ENCODE measurements at regions not wholly inside any gene's neighbourhood (a gene's known extent, or its start where the extent isn't known, plus 50 kb on each side); places are given as distances from the start of the nearest gene placed in this dataset.
"Not testable (repeated sequence)": the region's sequence is repeated elsewhere in the genome, so short reads cannot be mapped to it uniquely, and the experiment has no call there.

GRCh38 chr3:181488536-181488935 lies 223.2 kb upstream of the SOX2 start:
- Histone ChIP-seq H3K9me3 (ENCODE audit: control insufficient read depth in 5 of 5, low read length in 5 of 5) (no peaks in the 10 kb centered on the region), H3K4me3 (ENCODE audit: low read depth in 1 of 5, low read length in 5 of 5) (no peak overlapping the region), H3K9ac (ENCODE audit: low read length in 5 of 5) (no peak overlapping the region), H3K27ac (ENCODE audit: low read depth, low read length) (no peak overlapping the region), H3K36me3 (ENCODE audit: control insufficient read depth in 5 of 5, insufficient read depth in 5 of 5, low read length in 5 of 5) (no peaks in the 10 kb centered on the region), H3K4me1 (ENCODE audit: control insufficient read depth in 5 of 5, insufficient read depth in 5 of 5, low read length in 5 of 5) (peaks cover 0 to 9% (median 5%) of the 10 kb centered on the region in 5 donors), H3K27me3 (ENCODE audit: control insufficient read depth in 5 of 5, insufficient read depth in 4 of 5, low read length in 5 of 5) (no peaks in the 10 kb centered on the region)

DNA sequence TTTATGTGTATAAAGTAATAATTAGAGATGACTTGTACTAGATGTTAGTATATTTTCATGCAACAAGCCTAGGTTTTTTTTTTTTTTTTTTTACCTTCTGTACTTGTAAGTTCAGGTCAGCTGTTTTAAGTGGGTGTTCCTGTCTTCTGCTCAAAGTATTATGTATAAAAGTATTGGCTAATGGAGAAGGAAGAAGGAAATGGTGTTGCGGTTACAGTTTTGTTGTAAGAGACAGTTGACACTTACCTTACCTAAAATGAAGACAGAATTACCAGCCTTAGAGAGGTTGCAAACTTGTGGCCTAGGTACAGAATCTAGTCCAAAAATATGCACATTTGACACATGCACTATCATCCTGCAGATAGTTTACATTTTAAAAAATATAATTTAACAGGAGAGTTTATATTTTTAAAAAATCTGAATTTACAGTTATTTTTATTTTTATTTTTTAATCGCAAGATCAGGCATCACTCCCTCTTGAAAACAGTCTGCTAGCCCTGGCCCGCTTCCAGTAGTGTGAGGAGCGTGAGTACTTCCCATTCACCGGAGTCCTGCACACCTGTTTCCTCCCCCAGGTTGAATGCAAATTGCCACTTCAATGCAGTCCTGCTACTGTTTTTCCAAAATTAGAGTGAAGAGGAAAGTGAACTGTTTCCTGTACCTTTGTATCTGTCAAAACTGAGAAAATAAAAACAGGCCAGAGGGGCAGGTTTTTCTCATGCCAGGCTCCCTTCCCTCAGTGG lies 224.3 kb upstream of the SOX2 start:
- Histone ChIP-seq H3K9me3 (ENCODE audit: control insufficient read depth in 5 of 5, low read length in 5 of 5) (no peaks in the 10 kb centered on the region), H3K27me3 (ENCODE audit: control insufficient read depth in 5 of 5, insufficient read depth in 4 of 5, low read length in 5 of 5) (no peaks in the 10 kb centered on the region), H3K27ac (ENCODE audit: low read depth, low read length) (no peak overlapping the region), H3K4me1 (ENCODE audit: control insufficient read depth in 5 of 5, insufficient read depth in 5 of 5, low read length in 5 of 5) (peaks cover 0 to 9% (median 5%) of the 10 kb centered on the region in 5 donors), H3K9ac (ENCODE audit: low read length in 5 of 5) (no peak overlapping the region), H3K36me3 (ENCODE audit: control insufficient read depth in 5 of 5, insufficient read depth in 5 of 5, low read length in 5 of 5) (no peaks in the 10 kb centered on the region), H3K4me3 (ENCODE audit: low read depth in 1 of 5, low read length in 5 of 5) (no peak overlapping the region)

DNA sequence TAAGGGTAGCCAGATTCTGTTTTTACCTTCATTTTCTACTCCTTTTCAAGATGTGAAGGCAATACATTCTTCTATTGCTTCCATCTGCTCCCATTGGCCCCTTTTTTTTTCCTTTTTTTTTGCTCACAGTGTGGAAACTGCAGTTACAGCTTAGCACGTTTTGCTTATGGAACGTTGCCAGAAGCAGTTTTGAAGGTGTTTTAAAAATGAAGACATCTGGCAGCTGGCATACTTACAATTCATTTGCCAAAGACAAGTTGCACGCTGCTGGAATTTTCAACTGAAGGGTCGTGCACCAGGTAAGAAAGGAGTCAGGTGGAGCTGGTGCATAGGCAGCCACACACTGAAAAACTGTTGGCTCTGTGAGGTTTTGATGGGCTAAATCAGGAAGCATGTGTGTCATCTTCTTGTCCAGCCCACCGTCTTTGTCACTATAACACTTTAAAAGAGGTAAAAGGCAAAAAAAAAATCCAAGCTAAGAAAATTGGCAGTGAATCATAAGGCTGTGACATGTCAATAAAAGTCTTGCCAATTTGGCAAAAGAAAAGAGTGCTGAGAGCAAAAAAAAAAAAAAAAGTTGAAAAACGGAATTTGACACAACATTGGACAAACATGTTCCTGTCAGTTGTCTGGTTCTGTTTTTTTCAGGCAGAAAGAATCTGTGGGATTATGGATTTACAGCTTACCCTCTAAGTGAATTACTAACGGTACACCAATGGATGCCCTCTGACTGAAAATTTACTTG lies 225.4 kb upstream of the SOX2 start:
- H3K9me3 ChIP-seq (ENCODE audit: control insufficient read depth in 5 of 5, low read length in 5 of 5), result no peaks in the 10 kb centered on the region
- H3K36me3 ChIP-seq (ENCODE audit: control insufficient read depth in 5 of 5, insufficient read depth in 5 of 5, low read length in 5 of 5), result no peaks in the 10 kb centered on the region
- H3K27ac ChIP-seq (ENCODE audit: low read depth, low read length), result no peak overlapping the region
- no peak overlapping the region for H3K9ac ChIP-seq (ENCODE audit: low read length in 5 of 5)
- H3K4me1 ChIP-seq (ENCODE audit: control insufficient read depth in 5 of 5, insufficient read depth in 5 of 5, low read length in 5 of 5), result peaks cover 0 to 9% (median 5%) of the 10 kb centered on the region in 5 donors
- no peak overlapping the region for H3K4me3 ChIP-seq (ENCODE audit: low read depth in 1 of 5, low read length in 5 of 5)
- H3K27me3 ChIP-seq (ENCODE audit: control insufficient read depth in 5 of 5, insufficient read depth in 4 of 5, low read length in 5 of 5), result no peaks in the 10 kb centered on the region

DNA sequence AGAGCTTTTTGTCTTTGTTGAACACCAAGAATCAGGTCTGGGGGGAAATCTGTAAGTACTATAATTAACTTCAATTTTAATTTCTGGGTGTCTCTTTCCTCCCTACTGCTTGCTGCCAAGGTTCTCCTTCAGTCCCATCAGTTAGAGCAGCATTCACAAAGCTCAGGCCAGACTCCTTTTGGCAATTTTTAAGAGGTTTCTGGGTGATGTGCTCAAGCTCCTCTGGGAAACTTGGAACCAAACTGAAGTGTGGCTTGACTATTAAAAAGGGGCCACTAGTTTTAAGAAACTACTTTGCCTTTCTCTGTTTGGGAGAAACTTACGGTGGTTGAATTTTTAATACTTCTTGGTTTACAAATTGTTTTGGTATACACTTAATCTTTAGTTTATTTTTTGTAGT lies 227.7 kb upstream of the SOX2 start:
- no peaks in the 10 kb centered on the region for H3K36me3 ChIP-seq (ENCODE audit: control insufficient read depth in 5 of 5, insufficient read depth in 5 of 5, low read length in 5 of 5)
- H3K9me3 ChIP-seq (ENCODE audit: control insufficient read depth in 5 of 5, low read length in 5 of 5), result no peaks in the 10 kb centered on the region
- H3K27ac ChIP-seq (ENCODE audit: low read depth, low read length), result no peak overlapping the region
- H3K4me3 ChIP-seq (ENCODE audit: low read depth in 1 of 5, low read length in 5 of 5), result no peak overlapping the region
- no peak overlapping the region for H3K9ac ChIP-seq (ENCODE audit: low read length in 5 of 5)
- peaks cover 0 to 9% (median 5%) of the 10 kb centered on the region in 5 donors for H3K4me1 ChIP-seq (ENCODE audit: control insufficient read depth in 5 of 5, insufficient read depth in 5 of 5, low read length in 5 of 5)
- no peaks in the 10 kb centered on the region for H3K27me3 ChIP-seq (ENCODE audit: control insufficient read depth in 5 of 5, insufficient read depth in 4 of 5, low read length in 5 of 5)

DNA sequence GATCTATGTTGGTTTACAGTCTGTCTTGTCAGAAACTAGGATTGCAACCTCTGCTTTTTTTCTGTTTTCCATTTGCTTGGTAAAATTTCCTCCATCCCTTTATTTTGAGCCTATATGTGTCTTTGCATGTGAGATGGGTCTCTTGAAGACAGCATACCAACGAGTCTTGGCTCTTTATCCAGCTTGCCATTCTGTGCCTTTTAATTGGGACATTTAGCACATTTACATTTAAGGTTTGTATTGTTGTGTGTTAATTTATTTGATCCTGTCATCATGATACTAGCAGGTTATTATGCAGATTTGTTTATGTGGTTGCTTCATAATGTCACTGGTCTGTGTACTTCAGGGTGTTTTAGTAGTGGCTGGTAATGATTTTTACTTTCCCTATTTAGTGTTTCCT lies 236.6 kb upstream of the SOX2 start:
- not testable (repeated sequence) for H3K27ac ChIP-seq (ENCODE audit: low read depth, low read length); H3K4me3 ChIP-seq (ENCODE audit: low read depth in 1 of 5, low read length in 5 of 5)
- peaks cover 0 to 36% (median 16%) of the 10 kb centered on the region in 5 donors for H3K9me3 ChIP-seq (ENCODE audit: control insufficient read depth in 5 of 5, low read length in 5 of 5)

GRCh38 chr3:181470349-181470748 lies 241.4 kb upstream of the SOX2 start:
- Histone ChIP-seq H3K9me3 (ENCODE audit: control insufficient read depth in 5 of 5, low read length in 5 of 5) (peaks cover 0 to 26% (median 4%) of the 10 kb centered on the region in 5 donors), H3K27me3 (ENCODE audit: control insufficient read depth in 5 of 5, insufficient read depth in 4 of 5, low read length in 5 of 5) (no peaks in the 10 kb centered on the region), H3K4me1 (ENCODE audit: control insufficient read depth in 5 of 5, insufficient read depth in 5 of 5, low read length in 5 of 5) (no peaks in the 10 kb centered on the region), H3K4me3 (ENCODE audit: low read depth in 1 of 5, low read length in 5 of 5) (no peak overlapping the region), H3K27ac (ENCODE audit: low read depth, low read length) (no peak overlapping the region), H3K9ac (ENCODE audit: low read length in 5 of 5) (no peak overlapping the region), H3K36me3 (ENCODE audit: control insufficient read depth in 5 of 5, insufficient read depth in 5 of 5, low read length in 5 of 5) (no peaks in the 10 kb centered on the region)

More for the DNA sequence above, 236.6 kb upstream of the SOX2 start:
- not testable (repeated sequence) for H3K27me3 ChIP-seq (ENCODE audit: control insufficient read depth in 5 of 5, insufficient read depth in 4 of 5, low read length in 5 of 5); H3K4me1 ChIP-seq (ENCODE audit: control insufficient read depth in 5 of 5, insufficient read depth in 5 of 5, low read length in 5 of 5); H3K9ac ChIP-seq (ENCODE audit: low read length in 5 of 5); H3K36me3 ChIP-seq (ENCODE audit: control insufficient read depth in 5 of 5, insufficient read depth in 5 of 5, low read length in 5 of 5)

DNA sequence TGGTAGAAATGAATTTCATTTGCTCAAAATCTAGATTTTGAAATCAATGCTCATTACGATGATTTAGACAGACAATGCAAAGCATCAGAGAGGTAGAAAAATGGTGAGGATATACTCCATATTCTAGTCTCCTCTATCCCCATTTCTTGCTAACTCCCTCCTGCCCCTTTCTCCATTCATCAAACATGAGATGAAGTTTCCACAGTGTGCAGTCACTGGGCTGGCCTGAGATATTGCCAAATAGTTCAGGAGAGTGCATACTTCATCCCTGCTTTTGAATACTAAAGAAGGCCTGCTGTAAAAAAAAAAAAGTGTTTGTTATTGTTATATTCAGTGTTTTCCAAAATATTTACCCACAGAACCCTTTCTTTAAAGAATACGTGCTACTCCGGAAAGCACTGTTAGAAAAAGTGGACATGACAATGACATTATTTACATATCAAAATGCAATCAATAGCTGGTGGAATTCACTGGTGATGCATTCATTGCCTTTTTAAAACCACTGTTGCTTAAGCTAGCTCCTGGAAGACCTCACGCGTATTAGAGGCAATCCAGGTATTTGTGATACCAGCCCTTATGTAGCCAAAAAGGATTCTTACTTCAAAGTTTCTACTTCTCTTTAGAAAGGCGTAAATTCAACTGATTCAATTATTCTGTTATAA lies 247.6 kb upstream of the SOX2 start:
- H3K4me1 ChIP-seq (ENCODE audit: control insufficient read depth in 5 of 5, insufficient read depth in 5 of 5, low read length in 5 of 5), result no peaks in the 10 kb centered on the region
- H3K4me3 ChIP-seq (ENCODE audit: low read depth in 1 of 5, low read length in 5 of 5), result no peak overlapping the region
- H3K36me3 ChIP-seq (ENCODE audit: control insufficient read depth in 5 of 5, insufficient read depth in 5 of 5, low read length in 5 of 5), result no peaks in the 10 kb centered on the region
- H3K9me3 ChIP-seq (ENCODE audit: control insufficient read depth in 5 of 5, low read length in 5 of 5), result no peaks in the 10 kb centered on the region
- H3K27me3 ChIP-seq (ENCODE audit: control insufficient read depth in 5 of 5, insufficient read depth in 4 of 5, low read length in 5 of 5), result no peaks in the 10 kb centered on the region
- H3K27ac ChIP-seq (ENCODE audit: low read depth, low read length), result no peak overlapping the region
- no peak overlapping the region for H3K9ac ChIP-seq (ENCODE audit: low read length in 5 of 5)

DNA sequence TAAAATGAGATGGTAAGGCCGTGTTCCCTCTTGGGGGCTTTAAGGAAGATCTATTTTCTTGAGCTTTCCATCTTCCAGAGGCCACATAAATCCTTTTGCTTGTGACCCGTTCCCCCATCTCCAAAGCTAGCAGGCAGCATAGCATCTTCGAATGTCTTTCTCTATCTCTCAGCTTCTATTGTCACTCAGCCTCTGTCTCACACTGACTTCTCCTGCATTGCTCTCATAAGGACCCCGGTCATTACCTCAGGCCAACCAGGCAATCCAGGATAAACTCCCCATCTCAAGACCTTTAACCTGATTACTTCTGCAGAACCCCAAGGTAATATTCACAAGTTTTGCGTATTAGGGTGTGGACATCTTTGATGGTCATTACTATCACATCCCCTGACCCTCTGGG lies 250.3 kb upstream of the SOX2 start:
- H3K27ac ChIP-seq (ENCODE audit: low read depth, low read length), result no peak overlapping the region
- H3K9ac ChIP-seq (ENCODE audit: low read length in 5 of 5), result no peak overlapping the region
- no peak overlapping the region for H3K4me3 ChIP-seq (ENCODE audit: low read depth in 1 of 5, low read length in 5 of 5)
- H3K4me1 ChIP-seq (ENCODE audit: control insufficient read depth in 5 of 5, insufficient read depth in 5 of 5, low read length in 5 of 5), result no peaks in the 10 kb centered on the region
- no peaks in the 10 kb centered on the region for H3K27me3 ChIP-seq (ENCODE audit: control insufficient read depth in 5 of 5, insufficient read depth in 4 of 5, low read length in 5 of 5)
- no peaks in the 10 kb centered on the region for H3K9me3 ChIP-seq (ENCODE audit: control insufficient read depth in 5 of 5, low read length in 5 of 5)
- no peaks in the 10 kb centered on the region for H3K36me3 ChIP-seq (ENCODE audit: control insufficient read depth in 5 of 5, insufficient read depth in 5 of 5, low read length in 5 of 5)

DNA sequence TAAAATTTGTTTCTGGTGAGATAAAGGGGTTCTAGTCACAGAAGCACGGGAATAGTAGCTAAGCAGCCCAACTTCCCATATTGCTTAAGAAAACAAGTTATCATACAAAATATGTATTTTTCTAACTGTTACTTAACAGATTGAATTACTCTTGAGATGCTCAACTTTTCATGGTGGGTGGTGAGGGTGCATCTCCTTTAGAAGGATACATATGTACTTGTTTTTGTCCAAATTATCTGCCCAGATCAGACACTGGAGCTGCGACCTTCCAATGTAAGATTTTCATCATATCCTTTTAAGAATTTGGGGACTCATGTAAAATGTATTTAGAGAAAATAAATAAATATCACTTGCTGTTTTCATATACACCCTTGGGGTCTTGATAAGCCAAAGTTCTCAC lies 252.2 kb upstream of the SOX2 start:
- Histone ChIP-seq H3K9me3 (ENCODE audit: control insufficient read depth in 5 of 5, low read length in 5 of 5) (no peaks in the 10 kb centered on the region), H3K4me3 (ENCODE audit: low read depth in 1 of 5, low read length in 5 of 5) (no peak overlapping the region), H3K27ac (ENCODE audit: low read depth, low read length) (no peak overlapping the region), H3K9ac (ENCODE audit: low read length in 5 of 5) (no peak overlapping the region), H3K27me3 (ENCODE audit: control insufficient read depth in 5 of 5, insufficient read depth in 4 of 5, low read length in 5 of 5) (no peaks in the 10 kb centered on the region), H3K4me1 (ENCODE audit: control insufficient read depth in 5 of 5, insufficient read depth in 5 of 5, low read length in 5 of 5) (no peaks in the 10 kb centered on the region), H3K36me3 (ENCODE audit: control insufficient read depth in 5 of 5, insufficient read depth in 5 of 5, low read length in 5 of 5) (no peaks in the 10 kb centered on the region)

- no peak overlapping the region for H3K9ac ChIP-seq (ENCODE audit: low read length in 5 of 5)
- H3K4me3 ChIP-seq (ENCODE audit: low read depth in 1 of 5, low read length in 5 of 5), result no peak overlapping the region
- H3K9me3 ChIP-seq (ENCODE audit: control insufficient read depth in 5 of 5, low read length in 5 of 5), result no peaks in the 10 kb centered on the region
- no peaks in the 10 kb centered on the region for H3K4me1 ChIP-seq (ENCODE audit: control insufficient read depth in 5 of 5, insufficient read depth in 5 of 5, low read length in 5 of 5)
- no peak overlapping the region for H3K27ac ChIP-seq (ENCODE audit: low read depth, low read length)
- H3K36me3 ChIP-seq (ENCODE audit: control insufficient read depth in 5 of 5, insufficient read depth in 5 of 5, low read length in 5 of 5), result no peaks in the 10 kb centered on the region
- H3K27me3 ChIP-seq (ENCODE audit: control insufficient read depth in 5 of 5, insufficient read depth in 4 of 5, low read length in 5 of 5), result no peaks in the 10 kb centered on the region
Measured at GRCh38 chr3:181458857-181459256, 252.9 kb upstream of the SOX2 start.
